Right lobe of liver (tissue), 4 donors: ENCODE measurements at regions not wholly inside any gene's neighbourhood (a gene's known extent, or its start where the extent isn't known, plus 50 kb on each side); places are given as distances from the start of the nearest gene placed in this dataset.

Experiments
- POLR2A ChIP-seq: fragments of 450-650 bp; IDR thresholded peaks from one replicate; pipeline ENCODE4 v1.6.1; 2017; ENCODE audit warnings: antibody characterized with exemption, mild to moderate bottlenecking
- TF ChIP-seq, protein P1 (sequence below), 4 donors: fragments of 200-600 bp in 3 of 4; fragments of 450-650 bp in 1 of 4; IDR thresholded peaks; one replicate each; pipeline versions ENCODE4 v1.5.1 to v1.8.0; 2016 to 2022; ENCODE audit warnings: antibody characterized with exemption in 4 of 4, mild to moderate bottlenecking in 2 of 4
- donor health status: DM: no; HTN: no; CAD: no.
- donor health status: DM: no; HTN: no; CAD: no.
- donor health status: DM: no; HTN: yes; CAD: no.

GRCh38 chr5:74072646-74073045, 446.6 kb downstream of the ARHGEF28 start:
- no peak for TF ChIP-seq POLR2A
- TF ChIP-seq, protein P1, sequence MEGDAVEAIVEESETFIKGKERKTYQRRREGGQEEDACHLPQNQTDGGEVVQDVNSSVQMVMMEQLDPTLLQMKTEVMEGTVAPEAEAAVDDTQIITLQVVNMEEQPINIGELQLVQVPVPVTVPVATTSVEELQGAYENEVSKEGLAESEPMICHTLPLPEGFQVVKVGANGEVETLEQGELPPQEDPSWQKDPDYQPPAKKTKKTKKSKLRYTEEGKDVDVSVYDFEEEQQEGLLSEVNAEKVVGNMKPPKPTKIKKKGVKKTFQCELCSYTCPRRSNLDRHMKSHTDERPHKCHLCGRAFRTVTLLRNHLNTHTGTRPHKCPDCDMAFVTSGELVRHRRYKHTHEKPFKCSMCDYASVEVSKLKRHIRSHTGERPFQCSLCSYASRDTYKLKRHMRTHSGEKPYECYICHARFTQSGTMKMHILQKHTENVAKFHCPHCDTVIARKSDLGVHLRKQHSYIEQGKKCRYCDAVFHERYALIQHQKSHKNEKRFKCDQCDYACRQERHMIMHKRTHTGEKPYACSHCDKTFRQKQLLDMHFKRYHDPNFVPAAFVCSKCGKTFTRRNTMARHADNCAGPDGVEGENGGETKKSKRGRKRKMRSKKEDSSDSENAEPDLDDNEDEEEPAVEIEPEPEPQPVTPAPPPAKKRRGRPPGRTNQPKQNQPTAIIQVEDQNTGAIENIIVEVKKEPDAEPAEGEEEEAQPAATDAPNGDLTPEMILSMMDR (IDR thresholded peaks at IDR 0.05), result no peak
